OCI-LY7 (cell line): ENCODE measurements at regions not wholly inside any gene's neighbourhood (a gene's known extent, or its start where the extent isn't known, plus 50 kb on each side); places are given as distances from the start of the nearest gene placed in this dataset.

Source experiments
- EZH2phosphoT487 ChIP-seq: fragments of 200-600 bp; sonication (generic); IDR thresholded peaks from 2 replicates; pipeline ENCODE4 v1.6.1; 2018; ENCODE audit warnings: low read depth, borderline replicate concordance, mild to moderate bottlenecking, mixed run types, antibody characterized with exemption, low read length, moderate library complexity, mixed read lengths
- TF ChIP-seq, protein P1 (sequence below): fragments of 200-600 bp; sonication (generic); conservative IDR thresholded peaks from 2 replicates; pipeline ENCODE4 v1.5.1; 2014; ENCODE audit warnings: mild to moderate bottlenecking, antibody characterized with exemption, low read length, moderate library complexity, mixed read lengths

- TF ChIP-seq, protein P1, sequence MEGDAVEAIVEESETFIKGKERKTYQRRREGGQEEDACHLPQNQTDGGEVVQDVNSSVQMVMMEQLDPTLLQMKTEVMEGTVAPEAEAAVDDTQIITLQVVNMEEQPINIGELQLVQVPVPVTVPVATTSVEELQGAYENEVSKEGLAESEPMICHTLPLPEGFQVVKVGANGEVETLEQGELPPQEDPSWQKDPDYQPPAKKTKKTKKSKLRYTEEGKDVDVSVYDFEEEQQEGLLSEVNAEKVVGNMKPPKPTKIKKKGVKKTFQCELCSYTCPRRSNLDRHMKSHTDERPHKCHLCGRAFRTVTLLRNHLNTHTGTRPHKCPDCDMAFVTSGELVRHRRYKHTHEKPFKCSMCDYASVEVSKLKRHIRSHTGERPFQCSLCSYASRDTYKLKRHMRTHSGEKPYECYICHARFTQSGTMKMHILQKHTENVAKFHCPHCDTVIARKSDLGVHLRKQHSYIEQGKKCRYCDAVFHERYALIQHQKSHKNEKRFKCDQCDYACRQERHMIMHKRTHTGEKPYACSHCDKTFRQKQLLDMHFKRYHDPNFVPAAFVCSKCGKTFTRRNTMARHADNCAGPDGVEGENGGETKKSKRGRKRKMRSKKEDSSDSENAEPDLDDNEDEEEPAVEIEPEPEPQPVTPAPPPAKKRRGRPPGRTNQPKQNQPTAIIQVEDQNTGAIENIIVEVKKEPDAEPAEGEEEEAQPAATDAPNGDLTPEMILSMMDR = no peak
- TF ChIP-seq EZH2phosphoT487 = no peak
Measured at GRCh38 chr5:68137511-68138140, 77.9 kb upstream of the PIK3R1 start.
